Duodenal mucosa (tissue), 2 donors: ENCODE measurements at regions not wholly inside any gene's neighbourhood (a gene's known extent, or its start where the extent isn't known, plus 50 kb on each side); places are given as distances from the start of the nearest gene placed in this dataset.

ENCODE experiments used
- H3K27ac ChIP-seq: one replicate; pipeline ENCODE4 v1.7.0; 2013; ENCODE audit warnings: low read depth, low read length
- H3K27me3 ChIP-seq, 2 donors: one replicate each; pipeline ENCODE4 v1.7.0; 2013; ENCODE audit warnings: low read length in 2 of 2, control low read depth in 1 of 2; ENCODE audit not compliant: insufficient read depth in 2 of 2, control insufficient read depth in 1 of 2
- H3K36me3 ChIP-seq, 2 donors: one replicate each; pipeline ENCODE4 v1.7.0; 2013; ENCODE audit warnings: low read length in 2 of 2, control low read depth in 1 of 2; ENCODE audit not compliant: insufficient read depth in 2 of 2, control insufficient read depth in 1 of 2
- H3K4me1 ChIP-seq, 2 donors: one replicate each; pipeline ENCODE4 v1.7.0; 2013; ENCODE audit warnings: low read length in 2 of 2, control low read depth in 1 of 2; ENCODE audit not compliant: insufficient read depth in 2 of 2, control insufficient read depth in 1 of 2
- H3K4me3 ChIP-seq, 2 donors: one replicate each; pipeline ENCODE4 v1.7.0; 2013; ENCODE audit warnings: low read length in 2 of 2, low read depth in 1 of 2
- H3K9ac ChIP-seq, 2 donors: one replicate each; pipeline ENCODE4 v1.7.0; 2013; ENCODE audit warnings: low read length in 2 of 2, low read depth in 1 of 2
- H3K9me3 ChIP-seq, 2 donors: one replicate each; pipeline ENCODE4 v1.7.0; 2013; ENCODE audit warnings: low read length in 2 of 2, control low read depth in 1 of 2; ENCODE audit not compliant: control insufficient read depth in 1 of 2

- Histone ChIP-seq H3K27me3 (peaks cover 16 to 20% of the 10 kb centered on the region in 2 donors), H3K27ac (no peak overlapping the region), H3K36me3 (no peaks in the 10 kb centered on the region), H3K4me3 (peak overlapping the region; percentile 53 to 68), H3K9ac (peak overlapping the region in 1 of 2 donors; percentile 20), H3K4me1 (peaks cover 0 to 6% of the 10 kb centered on the region in 2 donors), H3K9me3 (no peaks in the 10 kb centered on the region)
Observed at GRCh38 chr12:77325511-77326236, 260.3 kb upstream of the E2F7 start.

- Histone ChIP-seq H3K9me3 (no peaks in the 10 kb centered on the region), H3K27me3 (peaks cover 16 to 20% of the 10 kb centered on the region in 2 donors), H3K36me3 (no peaks in the 10 kb centered on the region), H3K9ac (peak overlapping the region in 1 of 2 donors; percentile 20), H3K4me3 (peak overlapping the region; percentile 56 to 68), H3K27ac (no peak overlapping the region), H3K4me1 (peaks cover 0 to 6% of the 10 kb centered on the region in 2 donors)
Observed at GRCh38 chr12:77324763-77325468, 259.5 kb upstream of the E2F7 start.

DNA sequence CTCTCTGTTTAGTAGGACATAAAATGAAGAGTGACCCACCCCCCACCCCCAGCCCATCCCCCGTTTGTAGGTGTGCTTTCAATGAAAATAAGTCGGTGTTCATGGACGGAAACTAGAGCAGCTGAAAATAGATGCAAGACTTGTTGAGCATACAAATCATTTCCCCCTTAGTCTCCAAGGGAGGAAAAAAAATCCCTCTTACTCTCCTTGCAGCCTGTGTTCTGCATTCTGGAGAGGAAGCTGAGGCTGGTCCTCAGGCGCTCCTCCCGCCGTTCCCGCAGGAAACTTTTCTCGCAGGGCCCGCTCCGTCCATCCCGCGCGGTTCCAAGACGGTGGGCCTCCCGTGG is 259.0 kb upstream of the E2F7 start:
- Histone ChIP-seq H3K9me3 (no peaks in the 10 kb centered on the region), H3K36me3 (no peaks in the 10 kb centered on the region), H3K4me3 (peak overlapping the region; percentile 56 to 68), H3K27me3 (peaks cover 16 to 20% of the 10 kb centered on the region in 2 donors), H3K4me1 (peaks cover 0 to 6% of the 10 kb centered on the region in 2 donors), H3K9ac (no peak overlapping the region), H3K27ac (no peak overlapping the region)

DNA sequence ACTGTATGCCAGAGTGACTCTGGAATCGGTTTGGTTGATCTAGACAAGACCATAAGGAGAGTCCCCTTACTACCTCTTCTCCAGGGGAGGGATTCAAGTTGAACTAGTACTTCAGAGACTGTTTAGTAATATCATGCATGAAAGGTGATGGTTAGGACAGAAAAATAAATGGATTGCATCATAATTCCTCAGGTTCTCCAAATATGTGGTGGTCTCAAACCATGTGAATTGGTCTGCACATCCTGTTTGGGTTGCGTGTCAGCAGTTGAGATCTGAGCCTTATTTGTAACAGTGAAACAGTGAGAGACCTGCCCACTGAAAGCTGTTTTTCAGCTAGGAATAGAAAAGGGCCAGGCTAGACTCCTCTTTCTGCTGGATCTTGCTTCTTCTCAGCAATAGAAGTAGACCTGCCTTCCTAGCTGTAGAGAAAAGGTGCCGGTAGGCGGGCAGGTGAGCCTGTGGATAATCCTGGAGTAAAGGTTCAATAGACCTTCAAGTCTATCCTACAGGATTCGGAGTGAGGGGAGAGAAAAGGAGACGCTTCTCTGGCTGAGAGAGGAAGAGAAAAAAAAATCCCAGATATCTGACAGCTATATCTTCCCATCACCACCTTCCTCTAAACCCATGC is 258.5 kb upstream of the E2F7 start:
- Histone ChIP-seq H3K4me3 (peak overlapping the region in 1 of 2 donors; percentile 68), H3K4me1 (peaks cover 0 to 6% of the 10 kb centered on the region in 2 donors), H3K9me3 (no peaks in the 10 kb centered on the region), H3K9ac (no peak overlapping the region), H3K36me3 (no peaks in the 10 kb centered on the region), H3K27me3 (peaks cover 16 to 20% of the 10 kb centered on the region in 2 donors), H3K27ac (no peak overlapping the region)

DNA sequence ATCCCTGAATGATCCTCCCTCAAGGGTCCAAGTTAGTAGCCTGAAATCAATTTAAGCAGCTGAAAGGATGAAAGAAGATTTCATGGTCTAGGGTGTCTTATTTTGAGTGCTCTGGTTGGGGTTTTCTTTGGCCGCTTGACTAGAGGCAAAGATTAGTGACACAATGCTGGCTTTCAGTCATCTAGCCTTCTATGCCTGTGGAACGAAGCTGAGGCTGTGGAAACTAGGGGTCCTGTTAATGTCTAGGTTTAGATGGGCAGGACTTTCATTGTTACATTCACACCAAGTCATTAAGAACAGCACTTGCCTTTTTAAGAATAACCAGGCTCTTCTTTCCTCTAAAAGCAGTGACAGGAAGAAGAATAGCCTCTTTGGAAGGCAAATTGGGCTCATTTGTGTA is 253.8 kb upstream of the E2F7 start:
- no peaks in the 10 kb centered on the region for H3K36me3 ChIP-seq
- no peaks in the 10 kb centered on the region for H3K9me3 ChIP-seq
- H3K4me3 ChIP-seq, result no peak overlapping the region
- H3K9ac ChIP-seq, result no peak overlapping the region
- H3K27ac ChIP-seq, result no peak overlapping the region
- peaks cover 0 to 4% of the 10 kb centered on the region in 2 donors for H3K27me3 ChIP-seq
- no peaks in the 10 kb centered on the region for H3K4me1 ChIP-seq

GRCh38 chr12:77315407-77315806 is 250.0 kb upstream of the E2F7 start:
- no peak overlapping the region for H3K9ac ChIP-seq
- H3K36me3 ChIP-seq, result no peaks in the 10 kb centered on the region
- H3K4me1 ChIP-seq, result no peaks in the 10 kb centered on the region
- H3K27me3 ChIP-seq, result no peaks in the 10 kb centered on the region
- H3K27ac ChIP-seq, result no peak overlapping the region
- no peak overlapping the region for H3K4me3 ChIP-seq
- no peaks in the 10 kb centered on the region for H3K9me3 ChIP-seq

DNA sequence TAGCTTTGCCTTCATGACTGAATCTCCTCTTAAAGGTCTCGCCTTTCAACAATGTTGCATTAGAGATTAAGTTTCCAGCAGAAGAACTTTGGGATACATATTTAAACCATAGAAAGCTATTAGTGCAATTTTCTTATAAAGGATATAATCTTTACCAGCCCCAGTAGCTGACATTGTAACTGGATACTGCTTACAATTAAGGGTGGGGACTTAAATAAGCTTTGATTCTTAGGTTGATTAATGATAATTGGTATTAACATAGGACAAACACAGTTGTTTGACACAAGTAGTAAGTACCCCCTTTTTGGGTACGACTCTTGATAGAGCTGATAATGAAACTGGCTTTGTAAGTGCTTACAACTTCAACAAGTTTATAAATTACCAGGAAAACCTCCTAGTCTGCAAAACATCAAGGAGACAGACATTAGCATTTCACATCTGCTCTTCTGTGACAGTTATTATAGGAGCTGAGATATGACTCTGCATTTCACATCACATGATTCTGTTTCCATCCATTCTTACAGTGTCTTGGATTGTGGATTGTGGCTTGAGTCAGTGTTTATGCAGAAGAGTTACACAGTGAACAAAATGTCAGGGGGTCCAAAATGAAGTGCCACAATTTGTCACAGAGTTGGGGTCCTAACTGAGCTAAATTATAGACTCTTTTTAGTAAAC is 249.1 kb upstream of the E2F7 start:
- Histone ChIP-seq H3K9ac (no peak overlapping the region), H3K36me3 (no peaks in the 10 kb centered on the region), H3K4me1 (no peaks in the 10 kb centered on the region), H3K27ac (no peak overlapping the region), H3K9me3 (no peaks in the 10 kb centered on the region), H3K27me3 (no peaks in the 10 kb centered on the region), H3K4me3 (no peak overlapping the region)

GRCh38 chr12:77308056-77308455 is 242.7 kb upstream of the E2F7 start:
- H3K36me3 ChIP-seq, result no peaks in the 10 kb centered on the region

DNA sequence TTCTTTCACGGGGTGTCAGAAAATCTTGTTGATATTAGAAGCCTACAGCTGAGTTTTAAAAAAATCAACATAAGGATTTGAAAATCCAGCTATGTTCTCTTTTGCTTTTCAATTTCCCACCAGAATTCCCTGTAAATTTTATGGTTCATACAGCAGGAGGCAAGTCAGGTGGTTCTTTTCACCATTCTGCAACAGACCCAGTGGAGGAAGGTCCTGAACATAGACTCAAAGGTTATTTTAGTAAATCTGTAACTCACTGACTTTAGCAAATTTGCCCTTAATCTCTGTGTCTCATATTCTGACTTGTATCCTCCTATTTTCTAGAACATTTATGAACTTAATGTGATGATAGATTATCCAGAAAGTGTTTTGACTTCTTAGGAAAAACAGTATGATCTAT is 235.4 kb upstream of the E2F7 start:
- no peaks in the 10 kb centered on the region for H3K4me1 ChIP-seq
- no peak overlapping the region for H3K4me3 ChIP-seq
- no peaks in the 10 kb centered on the region for H3K27me3 ChIP-seq
- H3K36me3 ChIP-seq, result no peaks in the 10 kb centered on the region
- no peak overlapping the region for H3K9ac ChIP-seq
- no peaks in the 10 kb centered on the region for H3K9me3 ChIP-seq
- no peak overlapping the region for H3K27ac ChIP-seq

More at GRCh38 chr12:77308056-77308455, 242.7 kb upstream of the E2F7 start:
- Histone ChIP-seq H3K27ac (no peak overlapping the region), H3K4me1 (no peaks in the 10 kb centered on the region), H3K27me3 (no peaks in the 10 kb centered on the region), H3K9ac (no peak overlapping the region), H3K4me3 (no peak overlapping the region), H3K9me3 (no peaks in the 10 kb centered on the region)
